ENCODE measurements at regions not wholly inside any gene's neighbourhood (a gene's known extent, or its start where the extent isn't known, plus 50 kb on each side); places are given as distances from the start of the nearest gene placed in this dataset.

GRCh38 chr15:77540312-77541060 is 92.2 kb downstream of the LINGO1 start:
- no peak for DNase-seq

GRCh38 chr15:77538793-77539497 is 93.8 kb downstream of the LINGO1 start:
- DNase-seq, result no peak

DNA sequence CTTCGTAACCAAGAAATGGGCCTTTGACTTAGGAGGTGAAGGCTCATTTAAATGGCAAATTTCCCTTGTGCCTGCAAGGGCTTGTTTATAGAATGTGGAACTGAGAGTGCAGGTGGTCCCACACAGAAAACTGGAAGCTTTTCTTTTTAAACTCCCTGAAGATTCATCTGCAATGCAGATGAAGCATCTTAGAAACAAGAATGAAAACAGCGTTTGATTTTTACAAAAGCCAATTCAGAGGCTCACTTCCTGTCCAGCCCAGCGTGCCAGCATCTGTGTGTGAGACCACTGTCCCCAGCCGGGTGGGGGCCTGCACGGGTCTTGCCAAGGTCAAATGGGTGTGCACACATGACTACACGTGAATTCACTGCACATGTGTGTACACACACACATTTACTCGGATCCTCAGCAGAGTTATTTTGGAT is 94.7 kb downstream of the LINGO1 start:
- DNase-seq, result no peak

- DNase-seq, result no peak
Measured at GRCh38 chr15:77537006-77537405, 95.7 kb downstream of the LINGO1 start.

- DNase-seq, result no peak
Measured at GRCh38 chr15:77535845-77536244, 96.9 kb downstream of the LINGO1 start.
